Epithelial cell of esophagus (primary cell): ENCODE measurements at regions not wholly inside any gene's neighbourhood (a gene's known extent, or its start where the extent isn't known, plus 50 kb on each side); places are given as distances from the start of the nearest gene placed in this dataset.

Experiments
- DNase-seq: peaks from one replicate; pipeline ENCODE4 v3.0.0; 2010; ENCODE audit warnings: low read depth
- H3K4me3 ChIP-seq: 2 replicates; pipeline ENCODE4 v1.5.1; 2011; ENCODE audit warnings: mild to moderate bottlenecking, low read length, control low read depth
- CTCF ChIP-seq: IDR thresholded peaks from 2 replicates; pipeline ENCODE4 v1.5.1; 2011; ENCODE audit warnings: low read depth, mild to moderate bottlenecking, low read length, control low read depth, inconsistent platforms; ENCODE audit not compliant: insufficient read depth; ENCODE audit errors: missing control alignments

- no peak overlapping the region for H3K4me3 ChIP-seq
- DNase-seq = no peak
- no peak for TF ChIP-seq CTCF
Measured at GRCh38 chr3:113092746-113093145, 102.0 kb downstream of the GTPBP8 start.

- no peak overlapping the region for H3K4me3 ChIP-seq
- no peak for DNase-seq
- no peak for TF ChIP-seq CTCF
Measured at GRCh38 chr3:113094337-113095221, 103.8 kb downstream of the GTPBP8 start.

- no peak overlapping the region for H3K4me3 ChIP-seq
- no peak for TF ChIP-seq CTCF
- no peak for DNase-seq
Measured at GRCh38 chr3:113096188-113096892, 105.6 kb downstream of the GTPBP8 start.

- peak; percentile 87 for DNase-seq
- no peak for TF ChIP-seq CTCF
- H3K4me3 ChIP-seq = no peak overlapping the region
Measured at GRCh38 chr3:113097960-113098447, 107.2 kb downstream of the GTPBP8 start.

GRCh38 chr3:113100063-113100462, 109.3 kb downstream of the GTPBP8 start:
- no peak overlapping the region for H3K4me3 ChIP-seq
- no peak for DNase-seq

GRCh38 chr3:113103588-113103987, 107.8 kb upstream of the BOC start:
- no peak for DNase-seq
- H3K4me3 ChIP-seq = no peak overlapping the region
- TF ChIP-seq CTCF = no peak

More at GRCh38 chr3:113100063-113100462, 109.3 kb downstream of the GTPBP8 start:
- TF ChIP-seq CTCF = no peak
